Peyer's patch (tissue), 4 donors: ENCODE measurements at regions not wholly inside any gene's neighbourhood (a gene's known extent, or its start where the extent isn't known, plus 50 kb on each side); places are given as distances from the start of the nearest gene placed in this dataset.

Source experiments
- CTCF ChIP-seq, 6 experiments: fragments of 450-650 bp in 4 of 6; fragments of 200-600 bp in 2 of 6; sonication (generic) in 1 of 6; IDR thresholded peaks; one replicate each; pipeline ENCODE4 v1.5.1; 2017 to 2019; ENCODE audit warnings: antibody characterized with exemption in 6 of 6, mild to moderate bottlenecking in 3 of 6, moderate library complexity in 1 of 6
- POLR2A ChIP-seq, 2 donors: fragments of 450-650 bp; IDR thresholded peaks; one replicate each; pipeline ENCODE4 v1.5.1; 2017; ENCODE audit warnings: antibody characterized with exemption in 2 of 2, mild to moderate bottlenecking in 2 of 2, moderate library complexity in 2 of 2

- TF ChIP-seq CTCF (IDR thresholded peaks at IDR 0.05), result no peak
- TF ChIP-seq POLR2A (IDR thresholded peaks at IDR 0.05), result no peak
Observed at GRCh38 chr15:29442532-29442931, 172.9 kb upstream of the NSMCE3 start.
